ENCODE measurements at regions not wholly inside any gene's neighbourhood (a gene's known extent, or its start where the extent isn't known, plus 50 kb on each side); places are given as distances from the start of the nearest gene placed in this dataset.

DNA sequence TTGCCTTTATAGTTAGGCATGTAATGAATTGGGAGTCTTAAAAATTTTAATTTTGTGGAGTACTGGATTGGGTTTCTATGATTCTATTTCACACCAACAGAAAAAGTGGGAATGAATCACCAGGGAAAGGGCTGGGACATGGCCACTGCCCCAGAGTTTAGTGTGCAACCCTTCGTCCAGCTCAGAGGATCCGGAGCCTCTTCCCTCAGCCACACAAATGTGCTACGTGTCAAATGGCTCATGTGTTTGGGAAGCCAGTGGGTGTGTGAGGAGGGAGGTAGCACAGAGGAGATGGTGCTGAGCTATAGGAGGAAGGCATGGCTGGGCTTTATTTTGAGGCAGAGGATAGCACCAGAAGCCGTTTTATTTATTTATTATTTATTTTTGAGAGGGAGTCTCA lies 247.3 kb downstream of the SIPA1L2 start:
- DNase-seq (ENCODE audit: low read depth in 2 of 2) = no peak

DNA sequence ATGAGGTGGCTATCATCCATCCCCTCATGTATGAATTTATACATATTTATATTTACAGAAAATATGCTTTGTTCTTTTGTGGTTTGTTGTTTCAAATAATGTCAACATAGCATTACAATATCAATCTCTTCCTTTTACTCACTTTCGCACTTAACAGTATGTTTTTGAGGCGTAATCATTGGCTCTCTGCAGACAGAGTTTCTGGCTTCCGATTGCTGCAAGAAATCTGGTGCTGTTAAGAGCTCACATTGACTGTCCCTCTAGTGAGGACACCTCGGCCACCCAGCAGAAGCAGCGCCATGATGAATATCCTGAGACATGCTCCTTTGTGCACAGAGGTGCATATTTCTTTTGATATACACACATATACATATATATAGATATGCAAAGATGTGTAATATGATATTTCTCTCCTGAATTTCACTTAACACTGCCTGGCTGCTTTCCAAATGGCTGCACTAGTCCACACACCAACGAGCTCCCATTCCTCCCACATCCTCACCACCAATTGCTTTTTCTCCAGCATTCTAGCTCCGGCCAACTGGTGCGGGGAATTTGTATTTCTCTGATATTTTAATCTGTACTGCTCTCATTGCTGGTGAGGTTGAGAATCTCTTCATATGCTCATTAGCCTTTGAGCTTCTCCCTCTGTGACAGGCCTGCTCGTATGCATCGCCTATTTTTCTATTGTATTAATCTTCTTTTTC lies 248.4 kb downstream of the SIPA1L2 start:
- DNase-seq (ENCODE audit: low read depth in 2 of 2) = no peak

DNA sequence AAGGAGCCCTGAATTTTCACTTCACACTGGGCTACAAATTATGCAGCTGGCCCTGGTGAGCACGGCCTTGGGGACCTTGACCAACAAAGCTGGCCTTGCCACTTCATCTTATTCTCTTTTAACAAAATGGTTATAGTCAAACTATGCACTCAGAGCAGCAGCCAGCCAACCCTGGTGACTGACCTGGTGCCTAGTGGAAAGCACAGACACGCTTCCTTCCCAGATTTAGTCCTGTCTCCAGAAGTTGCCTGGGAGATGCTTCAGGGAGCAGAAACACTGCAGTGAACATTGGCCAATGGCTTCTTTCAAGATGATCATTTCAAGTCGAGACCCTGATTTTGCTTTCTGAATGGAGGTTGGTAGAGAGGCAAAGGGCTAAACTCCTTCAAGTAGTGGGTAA lies 249.3 kb downstream of the SIPA1L2 start:
- DNase-seq (ENCODE audit: low read depth in 2 of 2) = no peak

DNA sequence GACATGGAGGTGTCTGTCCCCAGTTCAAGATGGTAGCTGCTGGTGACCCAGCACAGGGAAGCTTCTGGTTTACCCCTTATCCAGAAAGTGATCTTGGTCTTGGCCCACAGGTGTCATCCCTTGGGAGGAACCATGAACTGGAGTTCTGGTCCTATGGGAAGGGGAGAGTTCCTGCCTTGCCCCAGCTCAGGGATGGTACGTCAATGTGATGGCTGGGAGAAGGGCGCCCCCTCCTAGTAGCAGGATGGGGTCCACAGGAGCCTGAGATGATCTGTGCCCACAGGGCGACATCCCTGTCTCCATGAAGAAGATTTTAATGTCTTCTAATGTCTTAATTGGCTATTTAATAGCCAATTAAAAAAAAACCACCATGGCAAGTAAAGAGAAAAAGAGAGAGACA lies 249.8 kb downstream of the SIPA1L2 start:
- no peak for DNase-seq (ENCODE audit: low read depth in 2 of 2)

DNA sequence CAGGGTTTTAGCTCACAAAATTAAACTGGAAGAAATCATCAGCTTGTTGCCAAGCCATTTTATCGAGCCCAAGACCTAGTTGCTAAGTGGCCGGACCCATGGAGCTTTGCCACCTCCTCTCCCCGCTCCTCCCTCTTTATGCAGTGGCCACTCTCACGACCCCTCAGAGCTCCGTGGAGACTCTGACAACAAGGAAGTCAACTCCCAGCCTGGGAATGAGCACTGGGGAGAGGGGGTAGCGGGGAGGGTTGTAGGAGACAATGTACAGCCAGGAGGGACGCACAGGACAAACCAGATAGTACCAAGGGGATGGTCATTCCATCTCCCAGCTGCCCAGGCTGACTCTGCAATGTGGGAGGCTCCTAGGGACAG lies 250.9 kb downstream of the SIPA1L2 start:
- DNase-seq (ENCODE audit: low read depth in 2 of 2) = no peak

DNA sequence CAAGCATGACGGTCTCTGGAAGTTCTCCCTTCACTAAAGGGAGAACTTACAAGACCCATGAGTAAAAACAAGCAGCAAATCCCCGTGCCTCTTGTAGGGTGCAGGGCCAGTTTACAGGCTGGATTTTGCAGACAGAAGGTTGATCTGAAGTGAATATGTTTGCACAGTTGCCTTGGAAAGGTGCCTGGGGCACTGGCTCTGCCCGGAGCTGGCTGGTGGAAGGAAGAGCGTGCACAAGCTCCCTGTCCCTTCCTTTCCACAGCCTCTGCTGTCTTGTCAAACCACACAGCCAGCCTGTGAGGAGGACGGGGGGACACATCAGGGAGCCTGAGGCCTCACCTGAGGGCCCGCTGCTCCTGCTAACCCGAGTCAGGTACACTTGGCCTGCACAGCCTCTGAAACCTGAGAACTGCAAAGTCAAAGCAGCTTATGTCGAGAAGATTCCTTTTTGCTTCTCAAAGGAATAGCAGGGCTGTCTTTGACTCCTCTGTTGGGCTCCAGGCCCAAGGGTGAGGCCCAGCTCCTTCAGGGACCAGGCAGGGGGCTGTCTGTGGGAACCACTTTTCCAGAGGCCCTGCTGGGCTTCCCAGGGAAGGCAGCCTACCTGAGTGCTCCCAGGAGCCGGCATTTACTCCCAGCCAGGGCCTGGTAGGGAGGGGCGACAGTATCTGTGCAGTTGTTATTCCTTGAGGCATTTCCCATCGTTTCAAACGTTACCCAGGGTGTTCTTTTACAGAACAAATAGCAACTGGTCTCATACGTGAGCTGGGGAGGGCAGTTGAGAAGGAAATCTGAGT lies 251.5 kb downstream of the SIPA1L2 start:
- no peak for DNase-seq (ENCODE audit: low read depth in 2 of 2)

DNA sequence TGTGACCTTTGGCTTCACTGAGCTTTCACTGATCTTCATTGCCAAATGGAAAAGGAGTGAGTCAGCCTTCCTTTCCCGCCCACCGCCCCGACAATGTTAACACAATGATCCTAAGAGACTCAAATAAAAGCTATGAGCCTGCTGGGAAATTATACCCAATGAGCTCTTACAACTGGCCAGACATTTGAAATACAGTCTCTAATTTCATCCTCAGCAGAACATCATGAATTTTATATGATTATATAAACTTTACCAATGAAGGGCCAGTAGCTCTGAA lies 252.5 kb downstream of the SIPA1L2 start:
- DNase-seq (ENCODE audit: low read depth in 2 of 2) = no peak

DNA sequence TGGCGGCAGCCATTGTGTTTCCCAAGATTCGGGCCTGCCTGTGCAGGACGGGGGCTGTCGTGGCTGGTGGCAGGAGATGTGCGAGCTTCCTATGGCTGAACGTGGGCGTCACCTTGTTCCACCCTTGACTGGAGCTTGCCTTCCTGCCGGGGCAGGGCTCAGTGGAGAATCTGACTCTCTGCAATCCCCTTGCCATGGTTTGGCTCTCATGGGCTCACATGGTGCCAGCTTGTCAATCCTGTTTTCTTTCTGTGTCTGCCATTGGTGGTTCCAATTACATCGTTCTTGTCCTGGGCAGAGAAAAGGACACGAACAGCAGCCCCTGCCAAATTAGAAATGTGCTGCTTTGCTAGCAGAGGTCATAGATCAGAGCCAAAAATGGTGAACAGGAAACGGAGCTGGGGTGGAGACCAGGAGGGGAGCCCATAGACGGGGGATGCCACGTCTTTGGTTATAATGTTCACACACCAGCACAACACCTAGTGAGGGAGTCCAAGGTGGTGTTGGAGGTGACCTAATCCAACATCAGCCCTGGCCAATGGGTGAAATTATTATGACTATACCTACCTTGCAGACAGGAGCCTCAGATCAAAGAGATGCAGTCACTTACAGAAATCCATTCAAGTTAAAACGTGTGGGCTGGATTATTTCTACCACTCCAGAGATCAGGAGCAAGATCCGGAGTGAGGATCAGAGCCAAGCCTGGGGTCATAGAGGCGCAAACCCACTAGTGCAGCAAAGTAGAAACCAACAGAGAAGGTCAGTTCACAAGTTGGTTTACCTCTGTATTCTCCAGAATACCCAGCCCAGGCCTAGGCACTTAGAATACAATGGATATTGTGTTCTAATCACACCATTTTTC lies 253.1 kb downstream of the SIPA1L2 start:
- no peak for DNase-seq (ENCODE audit: low read depth in 2 of 2)

DNA sequence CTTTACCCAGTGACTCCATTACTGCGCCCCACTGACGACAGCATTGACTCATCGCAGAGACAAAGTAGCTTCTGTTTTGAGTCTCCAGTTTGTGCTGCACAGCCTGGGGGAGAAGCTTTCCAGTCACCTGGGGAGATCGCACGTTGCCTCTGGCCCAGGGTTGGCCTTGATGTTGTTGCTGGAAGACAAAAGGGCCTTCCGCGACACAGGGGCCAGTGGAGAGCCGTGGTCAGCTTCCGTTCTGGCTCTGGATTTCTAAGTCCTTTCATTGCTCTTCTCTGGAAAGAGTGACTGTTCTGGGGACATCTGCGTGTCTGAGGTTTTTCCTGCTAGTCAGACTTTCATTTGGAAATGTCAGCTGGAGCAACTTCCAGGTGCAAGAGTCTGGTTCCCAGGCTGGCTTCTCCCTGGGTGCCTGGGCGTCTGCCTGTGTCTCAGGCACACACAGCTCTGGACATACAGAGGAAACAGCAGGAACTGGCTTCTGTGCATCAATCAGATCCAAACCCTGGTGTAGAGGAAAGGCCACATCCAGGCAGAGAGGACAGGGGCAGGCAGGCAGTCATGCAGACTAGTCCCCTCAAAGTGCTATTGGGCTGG lies 257.0 kb downstream of the SIPA1L2 start:
- no peak for DNase-seq (ENCODE audit: low read depth in 2 of 2)

DNA sequence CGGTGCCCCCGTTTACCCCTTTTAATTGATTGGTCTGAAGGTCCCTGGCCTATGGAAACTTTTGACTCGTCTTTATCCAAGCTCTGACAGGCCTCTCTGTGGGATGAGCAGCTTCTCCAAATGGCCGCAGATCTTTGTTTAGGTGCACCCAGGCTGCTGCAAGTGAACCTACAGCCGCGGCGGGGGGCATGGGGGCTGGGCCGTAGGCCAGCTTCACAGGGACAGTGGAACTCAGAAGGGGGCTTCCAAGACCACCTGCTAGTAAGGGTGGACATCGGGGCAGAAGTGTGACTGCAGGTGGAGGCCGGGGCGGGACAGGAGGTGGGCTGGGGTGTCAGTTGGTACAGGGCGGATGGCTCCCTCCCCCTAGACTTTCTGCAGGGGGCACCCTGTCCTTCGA lies 257.5 kb downstream of the SIPA1L2 start:
- no peak for DNase-seq (ENCODE audit: low read depth in 2 of 2)

DNA sequence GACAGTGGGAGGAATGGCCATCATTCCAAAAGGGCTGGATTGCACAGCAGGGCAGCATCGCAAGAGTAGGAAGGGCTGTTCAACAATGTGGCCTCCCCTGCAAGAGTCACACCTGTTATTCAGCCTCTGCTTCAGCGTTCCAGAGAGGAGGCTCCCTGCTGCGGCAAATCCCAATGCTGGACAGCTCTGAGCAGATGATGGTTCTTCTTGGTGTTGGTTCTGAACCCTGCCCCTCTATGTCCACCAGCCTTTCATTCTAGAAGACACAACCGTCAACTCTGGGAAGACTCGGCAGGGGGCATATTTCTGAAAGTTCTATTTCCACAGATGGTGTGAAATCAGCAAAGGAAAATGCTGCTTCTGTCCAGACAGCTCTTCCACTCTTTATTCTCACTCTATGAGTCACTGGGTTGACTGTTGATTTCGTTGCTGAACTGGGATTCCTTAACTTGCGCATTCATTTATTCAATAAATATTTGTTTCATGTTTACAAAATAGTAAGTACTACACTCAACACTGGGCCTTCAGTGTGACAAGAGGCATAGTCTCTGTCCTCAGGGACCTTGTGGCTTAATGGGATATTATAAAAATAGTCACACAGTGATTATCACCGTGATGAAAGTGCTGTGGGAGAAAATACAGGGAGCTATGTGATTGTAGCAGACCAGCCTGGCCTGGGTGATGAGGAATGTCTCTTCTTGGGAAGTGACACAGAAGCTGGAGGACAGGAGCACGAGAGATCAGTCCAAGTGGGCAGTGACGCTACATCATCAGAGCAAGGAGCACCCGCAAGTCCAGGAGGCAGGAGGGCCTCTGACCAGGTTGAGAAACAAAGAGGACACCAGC lies 260.3 kb downstream of the SIPA1L2 start:
- DNase-seq (ENCODE audit: low read depth in 2 of 2) = no peak

DNA sequence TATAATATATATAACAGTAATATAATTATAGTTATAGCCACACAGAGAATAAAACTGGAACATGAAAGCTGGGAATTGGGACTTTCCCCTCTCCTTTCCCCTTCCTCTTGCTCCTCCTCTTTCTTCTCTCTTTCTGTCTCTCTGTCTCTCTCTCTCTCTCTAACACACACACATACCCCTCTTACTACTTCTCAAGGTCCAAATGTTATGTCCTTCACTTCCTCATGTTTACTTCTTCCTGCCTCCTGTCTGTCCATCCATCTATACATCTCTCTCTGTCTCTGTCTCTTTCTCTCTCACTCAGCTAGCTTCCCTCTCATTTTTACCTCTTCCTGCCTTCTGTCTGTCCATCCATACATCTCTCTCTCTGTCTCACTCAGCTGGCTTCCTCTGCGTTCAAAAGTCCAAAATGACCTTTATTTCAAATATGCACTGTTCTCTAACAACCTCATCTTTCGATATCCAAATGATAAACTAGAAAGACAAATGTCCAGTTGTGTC lies 261.1 kb downstream of the SIPA1L2 start:
- DNase-seq (ENCODE audit: low read depth in 2 of 2) = no peak

DNA sequence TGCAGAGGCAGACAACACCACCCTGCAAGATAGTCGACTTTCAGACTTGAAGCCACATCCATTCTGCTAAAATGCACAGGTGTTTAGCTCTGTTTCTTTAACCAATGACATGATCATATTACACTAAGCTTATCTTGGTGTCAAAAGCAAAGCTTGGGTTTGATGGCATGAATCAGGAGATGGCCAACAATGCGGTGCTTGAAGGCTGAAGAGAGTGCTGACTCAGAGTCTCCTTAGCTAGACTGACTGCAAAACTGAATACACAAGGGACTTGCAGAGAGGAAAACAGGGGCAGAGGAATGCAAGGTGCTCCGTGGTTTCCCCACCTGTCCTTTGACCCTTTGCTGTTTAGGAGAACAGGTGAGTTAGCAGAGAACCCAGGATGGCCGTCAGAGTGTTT lies 262.6 kb downstream of the SIPA1L2 start:
- no peak for DNase-seq (ENCODE audit: low read depth in 2 of 2)

DNA sequence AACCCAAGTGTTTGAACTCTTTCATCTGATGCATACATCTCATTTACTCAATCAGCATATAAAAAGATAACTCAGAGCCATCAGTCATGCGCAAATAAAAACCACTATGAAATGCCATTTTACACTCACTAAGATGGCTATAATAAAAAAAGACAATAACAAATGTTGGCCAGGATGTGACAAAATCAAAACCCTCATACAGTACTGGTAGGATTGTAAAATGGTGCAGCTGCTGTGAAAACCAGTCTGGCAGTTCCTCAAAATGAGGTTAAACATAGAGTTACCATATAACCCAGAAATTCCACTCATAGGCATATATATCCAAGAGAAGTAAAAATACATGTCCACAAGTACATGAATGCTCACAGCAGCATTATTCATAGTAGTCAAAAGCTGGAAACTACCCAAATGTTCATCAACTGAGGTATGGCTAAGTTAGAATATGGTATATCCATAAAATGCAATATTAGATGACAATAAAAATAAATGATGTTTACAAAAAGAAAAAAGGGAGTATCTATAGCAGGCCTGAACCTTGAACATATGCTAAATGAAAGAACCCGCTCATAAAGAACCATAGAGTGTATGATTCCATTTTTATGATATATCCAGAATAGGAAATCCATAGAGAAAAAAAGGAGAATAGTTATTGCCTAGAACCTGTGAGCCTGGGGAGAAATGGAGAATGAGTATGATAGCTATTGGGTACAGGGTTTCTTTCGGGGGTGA lies 265.1 kb downstream of the SIPA1L2 start:
- no peak for DNase-seq (ENCODE audit: low read depth in 2 of 2)

DNA sequence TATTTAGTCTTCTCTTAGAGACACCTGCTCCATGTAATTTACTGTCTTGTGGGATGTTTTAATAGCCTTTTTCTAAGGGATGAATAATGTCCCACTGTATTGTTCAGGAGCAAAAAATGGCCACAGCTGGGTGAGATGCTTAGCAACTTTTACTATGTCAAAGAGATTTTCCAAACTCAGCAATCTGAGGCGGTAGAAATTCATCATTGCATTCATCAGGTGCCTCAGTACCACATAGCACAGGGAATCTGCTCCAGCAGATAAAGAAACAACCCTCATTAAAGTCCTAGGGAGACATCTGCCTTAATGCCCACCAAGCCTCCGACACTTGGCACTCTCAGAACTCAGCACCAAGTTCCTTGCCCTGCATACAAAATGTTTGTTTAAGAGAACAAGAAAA lies 266.9 kb downstream of the SIPA1L2 start:
- DNase-seq (ENCODE audit: low read depth in 2 of 2) = no peak

DNA sequence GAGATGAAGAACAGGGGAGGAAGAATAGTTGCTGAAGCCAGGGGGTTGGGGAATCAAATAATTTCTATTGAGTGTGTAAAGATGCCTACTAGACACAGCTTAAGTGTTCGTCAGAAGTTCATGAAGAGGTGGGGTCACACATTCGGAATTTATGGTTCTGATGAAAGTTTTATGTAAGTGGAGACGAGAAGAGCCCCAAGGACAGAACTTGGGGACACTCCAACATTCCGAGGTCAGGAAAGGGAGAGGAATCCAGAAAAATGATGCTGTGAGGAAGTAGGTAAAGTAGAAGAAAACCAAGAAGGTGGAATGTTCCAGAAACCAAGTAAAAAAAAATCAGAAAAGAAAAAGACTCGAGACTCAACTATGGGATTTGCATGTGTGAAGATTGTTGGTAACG lies 272.5 kb downstream of the SIPA1L2 start:
- DNase-seq (ENCODE audit: low read depth in 2 of 2) = no peak

DNA sequence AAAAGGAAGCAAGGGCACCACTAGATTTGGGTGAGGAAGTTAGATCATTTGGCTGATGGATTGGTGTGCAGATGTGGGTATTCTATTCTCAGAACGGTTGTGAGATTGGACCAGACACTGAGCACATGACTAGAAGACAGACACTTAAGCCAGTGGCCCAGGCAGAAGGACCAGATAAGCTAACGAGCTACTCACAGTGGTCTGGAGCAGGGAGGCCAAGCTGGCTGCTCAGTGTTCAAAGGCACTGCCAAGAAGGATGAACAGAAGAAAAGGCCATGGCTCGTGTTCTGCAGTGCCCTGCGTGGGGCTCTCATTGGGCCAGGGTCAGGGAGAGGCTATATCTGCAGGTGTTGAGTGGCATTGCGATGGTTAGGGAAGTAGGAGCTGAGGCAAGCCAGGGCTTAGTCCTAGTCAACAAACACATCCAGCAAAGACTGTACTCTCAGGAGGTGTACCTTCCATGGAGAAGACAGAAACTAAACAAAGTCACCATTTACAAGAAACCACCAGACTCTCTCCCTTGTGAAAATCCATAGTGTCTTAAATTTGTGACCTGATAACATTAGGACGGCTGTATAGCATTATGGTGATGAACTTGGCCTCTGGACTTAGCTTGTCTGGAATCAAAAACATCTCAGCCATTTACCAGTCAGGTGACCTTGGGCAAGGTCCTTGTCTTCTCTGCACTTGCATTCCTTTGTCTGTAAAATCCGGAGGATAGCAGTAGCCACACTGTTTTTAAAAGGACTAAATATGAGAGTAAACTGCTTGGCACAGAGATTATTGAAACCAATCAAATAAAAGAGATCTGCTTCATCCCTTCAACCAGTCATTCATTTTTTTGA lies 274.5 kb downstream of the SIPA1L2 start:
- no peak for DNase-seq (ENCODE audit: low read depth in 2 of 2)

DNA sequence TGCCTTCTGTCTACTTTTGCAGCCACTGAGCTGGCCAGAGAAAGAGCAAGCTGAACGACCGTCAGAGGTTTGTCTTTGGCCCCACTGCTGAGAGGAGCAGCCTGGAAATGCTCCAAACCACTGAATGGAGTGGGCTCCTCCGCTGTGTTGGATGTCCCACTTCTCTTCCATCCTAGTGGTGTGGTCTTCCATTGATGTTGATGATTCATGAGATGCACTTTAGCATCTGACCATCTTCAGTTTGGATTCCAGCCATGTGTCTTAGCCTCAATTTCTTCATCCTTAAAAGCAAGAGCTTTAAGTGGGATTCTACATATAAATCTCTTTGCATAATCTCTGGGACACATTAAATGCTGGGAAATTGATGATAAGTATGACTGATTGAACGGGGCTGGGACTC lies 276.9 kb downstream of the SIPA1L2 start:
- no peak for DNase-seq (ENCODE audit: low read depth in 2 of 2)

DNA sequence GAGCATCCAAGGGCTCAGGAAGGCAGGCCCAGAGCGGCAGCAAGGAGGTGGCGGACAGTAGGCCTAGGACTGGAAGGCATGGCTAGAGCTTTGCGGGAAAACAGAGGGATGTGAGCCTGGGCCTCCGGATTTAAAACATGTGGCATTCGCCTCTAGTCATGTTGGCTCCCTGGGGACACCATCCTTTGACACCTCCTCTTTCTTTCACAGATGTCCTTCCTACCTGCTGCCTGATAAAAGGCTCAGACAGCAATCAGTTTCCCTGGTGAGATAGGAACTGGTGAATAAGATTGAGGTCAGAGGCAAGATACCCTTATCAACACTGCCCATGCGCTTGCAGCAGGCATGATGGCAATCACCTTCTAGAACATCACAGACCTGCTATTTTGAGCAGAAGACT lies 277.6 kb downstream of the SIPA1L2 start:
- no peak for DNase-seq (ENCODE audit: low read depth in 2 of 2)

DNA sequence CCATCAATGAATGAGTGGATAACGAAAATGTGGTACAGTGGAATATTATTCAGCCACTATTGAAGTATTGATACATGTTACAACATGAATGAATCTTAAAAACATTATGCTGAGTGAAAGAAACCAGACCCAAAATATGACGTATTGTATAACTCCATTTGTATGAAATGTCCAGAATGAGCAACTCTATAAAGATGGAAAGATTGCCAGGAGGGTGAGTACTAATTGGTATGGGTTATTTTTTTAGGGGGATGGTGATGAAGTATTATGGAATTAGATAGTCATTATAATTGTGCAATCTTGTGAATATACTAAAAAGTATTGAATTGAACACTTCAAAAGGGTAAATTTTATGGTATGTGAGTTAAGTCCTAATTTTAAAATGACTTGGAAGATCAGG lies 278.6 kb downstream of the SIPA1L2 start:
- no peak for DNase-seq (ENCODE audit: low read depth in 2 of 2)

All from stimulated activated CD4-positive, alpha-beta T cell treated with anti-CD3 and anti-CD28 coated beads, Interleukin-12 subunit alpha, Interleukin-12 subunit beta, amount 100 ng/mL, for 24 hours (primary cell).